ENCODE measurements at regions not wholly inside any gene's neighbourhood (a gene's known extent, or its start where the extent isn't known, plus 50 kb on each side); places are given as distances from the start of the nearest gene placed in this dataset.

- POLR2A ChIA-PET = no interaction called here
- CTCF ChIA-PET = no interaction called here
- Mint-ChIP-seq H3K36me3 (ENCODE audit: insufficient read depth, unreplicated experiment) (no peaks in the 10 kb centered on the region), H3K9me3 (ENCODE audit: unreplicated experiment) (no peaks in the 10 kb centered on the region), H3K27me3 (ENCODE audit: insufficient read depth, unreplicated experiment) (no peaks in the 10 kb centered on the region), H3K4me3 (ENCODE audit: unreplicated experiment) (no peak overlapping the region), H3K27ac (ENCODE audit: unreplicated experiment) (no peak overlapping the region), H3K4me1 (ENCODE audit: low read depth, unreplicated experiment) (no peaks in the 10 kb centered on the region)
- no peaks in the 10 kb centered on the region for H3K36me3 ChIP-seq (ENCODE audit: control insufficient read depth, insufficient read depth, low read length)
- intact Hi-C loops (cut with micrococcal nuclease; ENCODE audit: unreplicated experiment) = no loop called here
- TF ChIP-seq, protein P1, sequence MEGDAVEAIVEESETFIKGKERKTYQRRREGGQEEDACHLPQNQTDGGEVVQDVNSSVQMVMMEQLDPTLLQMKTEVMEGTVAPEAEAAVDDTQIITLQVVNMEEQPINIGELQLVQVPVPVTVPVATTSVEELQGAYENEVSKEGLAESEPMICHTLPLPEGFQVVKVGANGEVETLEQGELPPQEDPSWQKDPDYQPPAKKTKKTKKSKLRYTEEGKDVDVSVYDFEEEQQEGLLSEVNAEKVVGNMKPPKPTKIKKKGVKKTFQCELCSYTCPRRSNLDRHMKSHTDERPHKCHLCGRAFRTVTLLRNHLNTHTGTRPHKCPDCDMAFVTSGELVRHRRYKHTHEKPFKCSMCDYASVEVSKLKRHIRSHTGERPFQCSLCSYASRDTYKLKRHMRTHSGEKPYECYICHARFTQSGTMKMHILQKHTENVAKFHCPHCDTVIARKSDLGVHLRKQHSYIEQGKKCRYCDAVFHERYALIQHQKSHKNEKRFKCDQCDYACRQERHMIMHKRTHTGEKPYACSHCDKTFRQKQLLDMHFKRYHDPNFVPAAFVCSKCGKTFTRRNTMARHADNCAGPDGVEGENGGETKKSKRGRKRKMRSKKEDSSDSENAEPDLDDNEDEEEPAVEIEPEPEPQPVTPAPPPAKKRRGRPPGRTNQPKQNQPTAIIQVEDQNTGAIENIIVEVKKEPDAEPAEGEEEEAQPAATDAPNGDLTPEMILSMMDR (IDR thresholded peaks at IDR 0.05; ENCODE audit: insufficient read depth in 1 of 2, low read depth in 1 of 2, low read length in 1 of 2, severe bottlenecking in 1 of 2, unreplicated experiment in 1 of 2) = no peak
- DNase-seq = no peak
- no peak overlapping the region for H3K4me3 ChIP-seq (ENCODE audit: low read depth, low read length)
- 0 out of 2 replicates have a peak, but pooled peaks cover 4% of the 10 kb centered on the region for H3K4me1 ChIP-seq
- H3K27me3 ChIP-seq (replicated peaks; ENCODE audit: control insufficient read depth, insufficient read depth, low read length) = no peaks in the 10 kb centered on the region
- H3K9me3 ChIP-seq = no peaks in the 10 kb centered on the region
- BruUV-seq (replicated peaks) = no TSS peak
Observed at GRCh38 chr5:99449786-99450185, 521.0 kb upstream of the CHD1 start.

DNA sequence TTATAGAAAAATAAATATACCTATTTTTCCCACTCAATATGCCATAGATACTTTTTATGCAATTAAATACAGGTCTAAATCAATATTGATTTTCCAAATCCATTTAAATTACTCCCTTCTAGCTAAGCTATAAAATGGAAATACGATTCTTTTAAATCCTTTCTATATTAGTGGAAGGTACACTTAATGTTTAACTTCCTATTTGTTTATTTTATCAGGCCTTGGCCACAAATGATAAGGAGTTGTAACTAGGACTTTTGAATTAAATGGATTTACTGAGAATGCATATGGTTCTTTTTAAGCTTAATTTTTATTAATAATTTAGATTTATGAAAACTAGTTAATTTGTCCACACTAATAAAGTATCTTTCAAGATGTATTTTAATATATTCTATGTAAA, 517.0 kb upstream of the CHD1 start:
- Histone ChIP-seq H3K4me3 (ENCODE audit: low read depth, low read length) (no peak overlapping the region), H3K27me3 (replicated peaks; ENCODE audit: control insufficient read depth, insufficient read depth, low read length) (no peaks in the 10 kb centered on the region), H3K9me3 (no peaks in the 10 kb centered on the region), H3K36me3 (ENCODE audit: control insufficient read depth, insufficient read depth, low read length) (no peaks in the 10 kb centered on the region), H3K4me1 (0 out of 2 replicates have a peak, but pooled peaks cover 4% of the 10 kb centered on the region)
- POLR2A ChIA-PET = no interaction called here
- BruUV-seq (replicated peaks) = no TSS peak
- DNase-seq = no peak
- CTCF ChIA-PET = no interaction called here
- intact Hi-C loops (cut with micrococcal nuclease; ENCODE audit: unreplicated experiment) = no loop called here
- H3K4me3 Mint-ChIP-seq (ENCODE audit: unreplicated experiment) = no peak overlapping the region
- TF ChIP-seq, protein P1 (IDR thresholded peaks at IDR 0.05; ENCODE audit: insufficient read depth in 1 of 2, low read depth in 1 of 2, low read length in 1 of 2, severe bottlenecking in 1 of 2, unreplicated experiment in 1 of 2) = no peak
- H3K27me3 Mint-ChIP-seq (ENCODE audit: insufficient read depth, unreplicated experiment) = no peaks in the 10 kb centered on the region
- no peaks in the 10 kb centered on the region for H3K36me3 Mint-ChIP-seq (ENCODE audit: insufficient read depth, unreplicated experiment)
- no peaks in the 10 kb centered on the region for H3K9me3 Mint-ChIP-seq (ENCODE audit: unreplicated experiment)
- no peaks in the 10 kb centered on the region for H3K4me1 Mint-ChIP-seq (ENCODE audit: low read depth, unreplicated experiment)
- H3K27ac Mint-ChIP-seq (ENCODE audit: unreplicated experiment) = no peak overlapping the region

DNA sequence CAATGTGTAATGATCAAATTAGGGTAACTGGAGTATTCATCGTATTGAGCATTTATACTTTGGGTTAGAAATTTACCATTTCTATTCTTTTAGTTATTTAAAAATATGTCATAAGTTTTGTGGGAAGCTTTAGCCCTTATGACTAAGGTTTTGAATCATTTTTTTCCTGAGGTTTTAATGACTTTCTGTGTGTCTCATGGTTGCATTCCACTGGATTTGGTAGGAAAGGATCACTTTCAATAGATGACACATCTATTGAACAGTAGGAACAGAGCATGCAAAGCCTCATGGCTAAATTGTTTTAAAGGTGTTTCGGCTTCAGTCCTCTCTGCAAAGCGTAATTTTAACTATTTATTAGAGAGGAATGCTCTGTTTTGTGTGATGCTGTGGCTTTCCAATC, 512.4 kb upstream of the CHD1 start:
- H3K9me3 Mint-ChIP-seq (ENCODE audit: unreplicated experiment) = no peaks in the 10 kb centered on the region
- Histone ChIP-seq H3K36me3 (ENCODE audit: control insufficient read depth, insufficient read depth, low read length) (no peaks in the 10 kb centered on the region), H3K27me3 (replicated peaks; ENCODE audit: control insufficient read depth, insufficient read depth, low read length) (no peaks in the 10 kb centered on the region), H3K4me1 (peaks cover 22% of the 10 kb centered on the region), H3K4me3 (ENCODE audit: low read depth, low read length) (no peak overlapping the region), H3K9me3 (no peaks in the 10 kb centered on the region)
- H3K36me3 Mint-ChIP-seq (ENCODE audit: insufficient read depth, unreplicated experiment) = no peaks in the 10 kb centered on the region
- peaks cover 11% of the 10 kb centered on the region for H3K4me1 Mint-ChIP-seq (ENCODE audit: low read depth, unreplicated experiment)
- TF ChIP-seq, protein P1 (IDR thresholded peaks at IDR 0.05; ENCODE audit: insufficient read depth in 1 of 2, low read depth in 1 of 2, low read length in 1 of 2, severe bottlenecking in 1 of 2, unreplicated experiment in 1 of 2) = no peak
- no peak overlapping the region for H3K27ac Mint-ChIP-seq (ENCODE audit: unreplicated experiment)
- DNase-seq = no peak
- no TSS peak for BruUV-seq (replicated peaks)
- ChIA-PET CTCF (no interaction called here), POLR2A (no interaction called here)
- intact Hi-C loops (cut with micrococcal nuclease; ENCODE audit: unreplicated experiment) = no loop called here
- no peak overlapping the region for H3K4me3 Mint-ChIP-seq (ENCODE audit: unreplicated experiment)
- H3K27me3 Mint-ChIP-seq (ENCODE audit: insufficient read depth, unreplicated experiment) = no peaks in the 10 kb centered on the region
